ENCODE measurements at regions not wholly inside any gene's neighbourhood (a gene's known extent, or its start where the extent isn't known, plus 50 kb on each side); places are given as distances from the start of the nearest gene placed in this dataset.

GRCh38 chr5:164545507-164545906 lies 1040.1 kb downstream of the MAT2B start:
- no peak for TF ChIP-seq NR2F2 (IDR thresholded peaks at IDR 0.05)
- no peak for TF ChIP-seq JUND (IDR thresholded peaks at IDR 0.05)
- no peak for TF ChIP-seq CTCF (IDR thresholded peaks at IDR 0.05; ENCODE audit: low read depth, low read length, missing input control)
- TF ChIP-seq SP1 (IDR thresholded peaks at IDR 0.05), result no peak
- TF ChIP-seq ATF3 (IDR thresholded peaks at IDR 0.05), result no peak
- no peak for TF ChIP-seq FOXA1 (IDR thresholded peaks at IDR 0.05)
- TF ChIP-seq TAF1 (conservative IDR thresholded peaks at IDR 0.05), result no peak
- TF ChIP-seq RXRA (IDR thresholded peaks at IDR 0.05), result no peak
- no peak for TF ChIP-seq REST (IDR thresholded peaks at IDR 0.05)
- no peak for TF ChIP-seq HNF4A (conservative IDR thresholded peaks at IDR 0.05)
- no peak for TF ChIP-seq EGR1 (IDR thresholded peaks at IDR 0.05; ENCODE audit: low read depth in 2 of 2)
- no peak for TF ChIP-seq HNF4G (IDR thresholded peaks at IDR 0.05)
- TF ChIP-seq YY1 (IDR thresholded peaks at IDR 0.05), result no peak
- no peak for TF ChIP-seq ZBTB33 (IDR thresholded peaks at IDR 0.05)
- no peak for TF ChIP-seq GABPA (IDR thresholded peaks at IDR 0.05 in 1 of 2, conservative IDR thresholded peaks at IDR 0.05 in 1 of 2)
- TF ChIP-seq RAD21 (IDR thresholded peaks at IDR 0.05), result no peak
- no peak for TF ChIP-seq FOXA2 (IDR thresholded peaks at IDR 0.05)
- no peak for TF ChIP-seq MAX (IDR thresholded peaks at IDR 0.05)
- Histone ChIP-seq H3K36me3 (ENCODE audit: control insufficient read depth in 4 of 4, insufficient read depth in 3 of 4, low read depth in 1 of 4, low read length in 3 of 4) (no peaks in the 10 kb centered on the region), H3K27me3 (ENCODE audit: control insufficient read depth in 4 of 4, insufficient read depth in 4 of 4, low read length in 3 of 4) (no peaks in the 10 kb centered on the region), H3K4me3 (ENCODE audit: low read depth in 1 of 3, low read length in 3 of 3) (no peak overlapping the region), H3K9me3 (ENCODE audit: control insufficient read depth in 4 of 4, low read length in 3 of 4) (no peaks in the 10 kb centered on the region), H3K9ac (ENCODE audit: low read depth in 1 of 2, low read length in 2 of 2) (no peak overlapping the region), H3K27ac (ENCODE audit: low read depth in 1 of 2, low read length in 2 of 2) (no peak overlapping the region), H3K4me1 (ENCODE audit: control insufficient read depth in 4 of 4, insufficient read depth in 4 of 4, low read length in 3 of 4) (no peaks in the 10 kb centered on the region)
- DNase-seq (ENCODE audit: low spot score), result no peak
- 84% methylated on average over 6 of the region's 6 CpGs for WGBS

Data from liver (tissue), 8 donors.